ENCODE measurements at regions not wholly inside any gene's neighbourhood (a gene's known extent, or its start where the extent isn't known, plus 50 kb on each side); places are given as distances from the start of the nearest gene placed in this dataset.

GRCh38 chr12:25644979-25645378 is 91.9 kb upstream of the LMNTD1 start:
- no peak overlapping the region for H3K27ac ChIP-seq (ENCODE audit: low read depth, low read length)
- 62% methylated on average over 3 of the region's 3 CpGs for WGBS (ENCODE audit: insufficient coverage)
- no peak overlapping the region for H3K4me3 ChIP-seq (ENCODE audit: low read depth, low read length)
- peaks cover 3% of the 10 kb centered on the region for H3K4me1 ChIP-seq (ENCODE audit: control insufficient read depth, insufficient read depth, low read length)
- H3K27me3 ChIP-seq (ENCODE audit: control insufficient read depth, insufficient read depth, low read length), result no peaks in the 10 kb centered on the region
- peak in 1 of 6 donors; percentile 35 for DNase-seq (ENCODE audit: low read depth in 4 of 6, low spot score in 6 of 6)
- no peaks in the 10 kb centered on the region for H3K36me3 ChIP-seq (ENCODE audit: control insufficient read depth, insufficient read depth, low read length)
- H3K9me3 ChIP-seq (ENCODE audit: control insufficient read depth, insufficient read depth, low read length), result no peaks in the 10 kb centered on the region

GRCh38 chr12:25645427-25645826 is 92.3 kb upstream of the LMNTD1 start:
- H3K36me3 ChIP-seq (ENCODE audit: control insufficient read depth, insufficient read depth, low read length), result no peaks in the 10 kb centered on the region
- H3K27me3 ChIP-seq (ENCODE audit: control insufficient read depth, insufficient read depth, low read length), result no peaks in the 10 kb centered on the region
- no peaks in the 10 kb centered on the region for H3K9me3 ChIP-seq (ENCODE audit: control insufficient read depth, insufficient read depth, low read length)
- H3K4me1 ChIP-seq (ENCODE audit: control insufficient read depth, insufficient read depth, low read length), result peaks cover 3% of the 10 kb centered on the region
- DNase-seq (ENCODE audit: low read depth in 4 of 6, low spot score in 6 of 6), result peak in 1 of 6 donors; percentile 39
- 83% methylated on average over 3 of the region's 4 CpGs for WGBS (ENCODE audit: insufficient coverage)
- H3K27ac ChIP-seq (ENCODE audit: low read depth, low read length), result no peak overlapping the region
- no peak overlapping the region for H3K4me3 ChIP-seq (ENCODE audit: low read depth, low read length)

GRCh38 chr12:25651931-25652330 is 98.8 kb upstream of the LMNTD1 start:
- Histone ChIP-seq H3K9me3 (ENCODE audit: control insufficient read depth, insufficient read depth, low read length) (no peaks in the 10 kb centered on the region), H3K36me3 (ENCODE audit: control insufficient read depth, insufficient read depth, low read length) (no peaks in the 10 kb centered on the region), H3K4me1 (ENCODE audit: control insufficient read depth, insufficient read depth, low read length) (peaks cover 7% of the 10 kb centered on the region), H3K27ac (ENCODE audit: low read depth, low read length) (no peak overlapping the region), H3K4me3 (ENCODE audit: low read depth, low read length) (no peak overlapping the region), H3K27me3 (ENCODE audit: control insufficient read depth, insufficient read depth, low read length) (no peaks in the 10 kb centered on the region)
- no peak for DNase-seq (ENCODE audit: low read depth in 4 of 6, low spot score in 6 of 6)
- WGBS (ENCODE audit: insufficient coverage), result no CpG with 5 or more reads among the region's 1 CpG

- DNase-seq (ENCODE audit: low read depth in 4 of 6, low spot score in 6 of 6), result peak in 1 of 6 donors; percentile 23
- no CpG with 5 or more reads among the region's 2 CpGs for WGBS (ENCODE audit: insufficient coverage)
- Histone ChIP-seq H3K27ac (ENCODE audit: low read depth, low read length) (no peak overlapping the region), H3K27me3 (ENCODE audit: control insufficient read depth, insufficient read depth, low read length) (no peaks in the 10 kb centered on the region), H3K4me3 (ENCODE audit: low read depth, low read length) (no peak overlapping the region), H3K4me1 (ENCODE audit: control insufficient read depth, insufficient read depth, low read length) (peaks cover 7% of the 10 kb centered on the region), H3K9me3 (ENCODE audit: control insufficient read depth, insufficient read depth, low read length) (no peaks in the 10 kb centered on the region), H3K36me3 (ENCODE audit: control insufficient read depth, insufficient read depth, low read length) (no peaks in the 10 kb centered on the region)
Observed at GRCh38 chr12:25652371-25652770, 99.3 kb upstream of the LMNTD1 start.

GRCh38 chr12:25653487-25654175 is 100.5 kb upstream of the LMNTD1 start:
- Histone ChIP-seq H3K36me3 (ENCODE audit: control insufficient read depth, insufficient read depth, low read length) (no peaks in the 10 kb centered on the region), H3K9me3 (ENCODE audit: control insufficient read depth, insufficient read depth, low read length) (no peaks in the 10 kb centered on the region), H3K4me1 (ENCODE audit: control insufficient read depth, insufficient read depth, low read length) (peaks cover 4% of the 10 kb centered on the region), H3K27me3 (ENCODE audit: control insufficient read depth, insufficient read depth, low read length) (no peaks in the 10 kb centered on the region), H3K4me3 (ENCODE audit: low read depth, low read length) (no peak overlapping the region), H3K27ac (ENCODE audit: low read depth, low read length) (no peak overlapping the region)
- DNase-seq (ENCODE audit: low read depth in 4 of 6, low spot score in 6 of 6), result peak in 1 of 6 donors; percentile 27
- 64% methylated on average over 6 of the region's 8 CpGs for WGBS (ENCODE audit: insufficient coverage)

GRCh38 chr12:25655702-25656101 is 102.6 kb upstream of the LMNTD1 start:
- H3K4me3 ChIP-seq (ENCODE audit: low read depth, low read length), result no peak overlapping the region
- no peaks in the 10 kb centered on the region for H3K36me3 ChIP-seq (ENCODE audit: control insufficient read depth, insufficient read depth, low read length)
- H3K27me3 ChIP-seq (ENCODE audit: control insufficient read depth, insufficient read depth, low read length), result no peaks in the 10 kb centered on the region
- H3K4me1 ChIP-seq (ENCODE audit: control insufficient read depth, insufficient read depth, low read length), result peaks cover 4% of the 10 kb centered on the region
- H3K9me3 ChIP-seq (ENCODE audit: control insufficient read depth, insufficient read depth, low read length), result no peaks in the 10 kb centered on the region
- 94% methylated on average over 3 of the region's 5 CpGs for WGBS (ENCODE audit: insufficient coverage)
- no peak overlapping the region for H3K27ac ChIP-seq (ENCODE audit: low read depth, low read length)
- no peak for DNase-seq (ENCODE audit: low read depth in 4 of 6, low spot score in 6 of 6)

GRCh38 chr12:25659621-25660020 is 106.5 kb upstream of the LMNTD1 start:
- Histone ChIP-seq H3K9me3 (ENCODE audit: control insufficient read depth, insufficient read depth, low read length) (no peaks in the 10 kb centered on the region), H3K4me1 (ENCODE audit: control insufficient read depth, insufficient read depth, low read length) (no peaks in the 10 kb centered on the region), H3K36me3 (ENCODE audit: control insufficient read depth, insufficient read depth, low read length) (no peaks in the 10 kb centered on the region), H3K4me3 (ENCODE audit: low read depth, low read length) (no peak overlapping the region), H3K27ac (ENCODE audit: low read depth, low read length) (no peak overlapping the region), H3K27me3 (ENCODE audit: control insufficient read depth, insufficient read depth, low read length) (no peaks in the 10 kb centered on the region)
- DNase-seq (ENCODE audit: low read depth in 4 of 6, low spot score in 6 of 6), result peak in 3 of 6 donors; percentile 21 to 87 (median 48)
- no CpG with 5 or more reads among the region's 2 CpGs for WGBS (ENCODE audit: insufficient coverage)

GRCh38 chr12:25670076-25671055 is 117.3 kb upstream of the LMNTD1 start:
- H3K36me3 ChIP-seq (ENCODE audit: control insufficient read depth, insufficient read depth, low read length), result no peaks in the 10 kb centered on the region
- WGBS (ENCODE audit: insufficient coverage), result 98% methylated on average over 3 of the region's 5 CpGs
- H3K27ac ChIP-seq (ENCODE audit: low read depth, low read length), result no peak overlapping the region
- H3K4me3 ChIP-seq (ENCODE audit: low read depth, low read length), result no peak overlapping the region
- DNase-seq (ENCODE audit: low read depth in 4 of 6, low spot score in 6 of 6), result no peak
- no peaks in the 10 kb centered on the region for H3K9me3 ChIP-seq (ENCODE audit: control insufficient read depth, insufficient read depth, low read length)
- no peaks in the 10 kb centered on the region for H3K27me3 ChIP-seq (ENCODE audit: control insufficient read depth, insufficient read depth, low read length)
- no peaks in the 10 kb centered on the region for H3K4me1 ChIP-seq (ENCODE audit: control insufficient read depth, insufficient read depth, low read length)

- Histone ChIP-seq H3K36me3 (ENCODE audit: control insufficient read depth, insufficient read depth, low read length) (no peaks in the 10 kb centered on the region), H3K4me1 (ENCODE audit: control insufficient read depth, insufficient read depth, low read length) (no peaks in the 10 kb centered on the region), H3K9me3 (ENCODE audit: control insufficient read depth, insufficient read depth, low read length) (no peaks in the 10 kb centered on the region), H3K27me3 (ENCODE audit: control insufficient read depth, insufficient read depth, low read length) (no peaks in the 10 kb centered on the region), H3K27ac (ENCODE audit: low read depth, low read length) (no peak overlapping the region), H3K4me3 (ENCODE audit: low read depth, low read length) (no peak overlapping the region)
- 39% methylated on average over 2 of the region's 2 CpGs for WGBS (ENCODE audit: insufficient coverage)
- DNase-seq (ENCODE audit: low read depth in 4 of 6, low spot score in 6 of 6), result no peak
Observed at GRCh38 chr12:25675808-25676207, 122.7 kb upstream of the LMNTD1 start.
